NCI-H1092 (cell line): ENCODE measurements at regions not wholly inside any gene's neighbourhood (a gene's known extent, or its start where the extent isn't known, plus 50 kb on each side); places are given as distances from the start of the nearest gene placed in this dataset.

ENCODE experiments used
- DNase-seq: peaks from one replicate; lab custom pipeline; 2025; lab: John Stamatoyannopoulos, UW

GRCh38 chr4:100722866-100723459, 205.1 kb upstream of the EMCN start:
- DNase-seq: no peak

DNA sequence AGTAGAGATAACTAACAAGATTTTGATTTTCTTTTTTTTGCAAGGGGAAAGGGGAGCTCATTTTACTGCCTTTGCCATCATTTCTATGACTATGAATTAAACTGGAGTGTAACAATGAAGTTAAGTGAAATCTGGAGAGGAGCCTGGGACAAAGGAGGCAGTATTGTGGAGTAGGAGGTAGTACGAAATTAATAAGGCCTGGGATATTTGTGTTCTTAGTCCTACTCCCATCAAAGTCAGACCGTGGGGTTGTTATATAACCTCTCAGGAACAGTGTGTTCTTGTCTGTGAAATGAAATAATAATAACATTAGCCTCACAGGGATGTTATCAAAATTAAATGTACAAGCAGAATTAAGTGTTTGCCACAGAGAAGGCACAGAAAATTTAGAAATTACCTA, 204.3 kb upstream of the EMCN start:
- DNase-seq: no peak

GRCh38 chr4:100721490-100721889, 203.7 kb upstream of the EMCN start:
- DNase-seq: no peak

DNA sequence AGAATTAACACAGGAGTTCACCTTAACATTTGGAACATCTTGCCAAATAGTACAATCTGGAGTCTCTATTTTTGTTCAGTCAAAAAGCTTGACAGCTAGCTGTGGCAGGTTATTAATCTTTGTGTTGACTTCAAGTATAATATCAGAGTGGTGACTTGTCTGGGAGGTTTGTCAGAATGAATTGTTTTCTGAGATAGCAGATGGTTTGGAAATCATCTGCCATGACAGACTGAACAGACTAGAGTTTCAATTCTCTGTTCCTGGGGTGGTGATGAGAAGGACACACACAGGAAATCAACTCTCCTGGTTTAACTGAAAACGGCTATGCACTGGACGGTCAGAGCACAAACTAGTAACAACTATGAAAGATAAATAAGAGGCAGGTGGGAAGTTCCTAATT, 203.3 kb upstream of the EMCN start:
- no peak for DNase-seq

DNA sequence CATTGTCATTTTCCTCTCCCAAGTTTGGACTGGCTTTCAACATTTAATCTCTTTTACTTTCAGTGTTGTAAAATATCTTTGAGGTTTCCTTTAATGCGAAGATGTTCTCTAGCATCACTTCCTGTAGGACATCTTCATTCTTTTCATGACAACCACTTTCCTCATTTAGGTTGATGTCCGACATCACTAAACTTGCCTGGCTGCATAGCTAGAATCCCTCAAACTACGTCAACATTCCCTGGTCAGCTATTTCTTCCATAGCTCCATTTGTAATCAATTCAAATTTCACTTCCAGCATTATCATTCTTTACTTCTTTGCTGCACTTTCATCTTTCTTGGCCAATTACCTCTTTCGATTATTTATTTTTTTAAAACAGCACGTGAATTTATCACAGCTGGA, 198.6 kb upstream of the EMCN start:
- DNase-seq: no peak

DNA sequence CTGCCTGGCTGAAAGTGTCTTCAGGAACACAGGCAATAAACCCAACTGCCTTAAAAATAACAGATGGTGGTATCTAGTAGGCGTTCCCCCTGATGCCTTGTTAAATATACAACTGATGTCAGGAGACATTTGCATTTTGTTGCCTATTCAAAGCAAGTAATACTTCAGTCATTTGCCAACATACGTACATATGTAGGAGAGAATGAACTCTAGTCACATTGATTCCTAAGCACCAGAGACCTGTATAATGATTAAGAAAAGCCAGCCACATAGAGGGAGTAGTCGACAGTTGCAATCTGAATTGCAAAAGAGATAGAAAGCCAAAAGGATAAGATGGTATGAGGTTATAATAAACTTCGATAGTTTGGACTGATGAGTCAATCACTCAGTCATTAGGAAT, 191.0 kb upstream of the EMCN start:
- DNase-seq: no peak

DNA sequence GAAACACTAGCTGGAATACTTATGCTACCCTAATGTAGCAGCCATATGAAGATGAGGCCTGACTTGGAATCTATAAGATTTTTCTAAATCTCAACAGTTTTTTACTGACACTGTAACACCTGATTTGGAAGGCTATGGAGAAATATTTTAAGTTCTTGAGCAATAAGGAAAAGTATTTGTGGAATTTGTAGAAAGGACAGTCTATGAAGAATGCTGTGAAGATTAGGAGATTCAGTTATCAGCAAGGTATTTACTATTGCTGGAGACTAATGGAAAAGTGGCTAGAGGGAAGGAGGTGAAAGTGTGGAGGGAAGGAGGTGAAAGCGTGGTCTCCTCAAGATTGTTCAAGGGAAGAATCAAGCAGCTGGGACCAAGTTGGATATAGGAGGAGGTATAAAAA, 190.0 kb upstream of the EMCN start:
- DNase-seq: no peak

DNA sequence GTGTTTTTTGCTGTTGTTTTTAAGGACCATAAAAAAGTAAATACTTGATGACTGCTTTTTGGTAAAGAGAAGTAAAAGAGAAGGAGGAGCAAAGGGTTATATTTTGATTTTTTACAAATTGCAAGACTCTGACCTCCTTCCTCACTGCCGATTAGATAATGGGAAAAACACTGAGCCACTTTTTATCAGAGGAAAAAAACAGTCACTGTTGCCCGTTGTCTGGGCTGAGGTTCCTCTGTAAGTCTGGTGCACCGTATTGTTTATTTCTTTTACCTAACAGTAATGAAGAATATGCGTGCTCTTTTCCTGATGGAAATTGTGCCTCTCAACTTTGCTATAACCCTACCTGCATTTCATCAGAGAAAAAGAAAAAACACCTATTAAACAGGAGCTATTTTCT, 178.7 kb upstream of the EMCN start:
- DNase-seq: no peak

DNA sequence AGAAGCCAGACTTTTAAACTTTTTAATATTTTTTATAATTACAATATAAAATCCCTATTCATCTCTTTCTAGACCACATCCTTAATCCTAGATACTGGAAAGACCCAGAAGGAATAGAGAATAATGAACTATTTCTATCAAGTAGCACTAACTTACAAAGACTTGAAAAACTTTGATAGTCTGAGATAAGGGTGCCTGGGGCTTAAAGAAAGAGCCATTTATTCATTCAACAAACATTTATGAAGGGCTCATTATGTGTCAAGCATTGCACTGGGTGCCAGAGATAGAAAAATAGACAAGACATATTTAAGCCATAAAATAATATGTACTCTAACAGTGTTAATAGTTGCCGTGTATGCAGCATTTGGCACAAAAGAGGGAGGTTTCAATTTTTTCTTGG, 178.0 kb upstream of the EMCN start:
- no peak for DNase-seq

DNA sequence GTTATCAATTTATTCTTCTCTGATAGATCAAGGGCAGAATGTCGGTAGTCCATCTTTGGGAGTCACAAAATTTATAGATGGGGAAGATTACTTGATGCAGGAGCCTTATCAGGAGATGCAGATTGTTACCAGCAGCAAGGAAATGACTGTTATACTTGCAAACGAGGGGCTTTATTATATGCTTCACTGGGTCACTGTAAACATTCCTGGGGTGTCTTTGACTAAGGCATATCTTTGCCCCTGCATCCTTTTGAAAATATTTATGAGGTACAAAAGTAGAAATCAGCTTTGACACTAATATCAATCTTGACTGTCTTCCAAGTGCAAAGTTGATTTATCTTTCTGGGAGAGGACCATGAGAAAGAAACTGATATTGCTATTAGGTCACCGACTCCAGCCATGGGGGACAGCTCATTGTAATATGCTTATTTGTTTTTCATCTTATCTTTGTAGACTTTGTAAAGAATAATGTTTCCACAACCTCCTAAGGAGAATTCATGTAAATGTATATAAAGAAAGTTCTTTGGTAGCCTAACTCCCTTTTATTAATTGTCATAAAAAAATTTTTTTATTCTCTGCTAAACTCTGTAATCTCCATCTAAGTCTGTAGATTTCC, 177.3 kb upstream of the EMCN start:
- DNase-seq: no peak

DNA sequence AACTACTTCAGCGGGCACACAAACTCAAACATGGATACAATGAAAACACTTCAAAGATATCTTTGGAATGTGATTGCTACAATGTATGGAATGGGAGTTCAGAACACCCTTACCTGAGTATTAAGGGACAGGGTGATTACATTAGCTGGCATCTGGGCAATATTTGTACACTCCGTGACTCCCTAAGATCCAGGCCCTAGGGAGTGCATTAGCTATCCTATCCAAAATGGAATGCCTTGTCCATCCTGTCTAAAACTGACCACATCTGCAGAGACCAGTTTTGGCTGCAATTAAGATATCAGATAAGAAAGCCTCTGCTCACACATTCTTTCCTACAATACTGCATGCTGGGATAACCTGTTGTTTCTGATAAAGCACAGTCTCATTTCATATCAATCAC, 176.6 kb upstream of the EMCN start:
- no peak for DNase-seq

DNA sequence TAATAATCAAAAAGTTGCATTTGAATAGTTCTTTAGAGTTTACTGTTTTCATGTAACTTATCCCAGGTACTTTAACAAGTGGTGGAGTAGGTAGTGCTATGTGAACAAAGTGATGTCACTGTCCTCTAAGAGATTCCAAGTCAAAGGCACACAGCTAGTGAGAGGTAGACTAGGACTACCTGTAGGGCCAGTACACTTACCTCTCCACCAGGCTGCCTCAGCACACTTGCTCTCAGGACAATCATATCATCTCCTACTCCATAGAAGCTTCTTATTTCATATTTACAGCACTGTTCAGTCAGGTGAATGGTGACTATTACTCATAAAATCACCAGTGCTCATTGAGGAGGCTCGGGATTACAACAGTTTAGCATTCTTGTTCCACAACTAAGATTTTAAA, 173.0 kb upstream of the EMCN start:
- DNase-seq: no peak

DNA sequence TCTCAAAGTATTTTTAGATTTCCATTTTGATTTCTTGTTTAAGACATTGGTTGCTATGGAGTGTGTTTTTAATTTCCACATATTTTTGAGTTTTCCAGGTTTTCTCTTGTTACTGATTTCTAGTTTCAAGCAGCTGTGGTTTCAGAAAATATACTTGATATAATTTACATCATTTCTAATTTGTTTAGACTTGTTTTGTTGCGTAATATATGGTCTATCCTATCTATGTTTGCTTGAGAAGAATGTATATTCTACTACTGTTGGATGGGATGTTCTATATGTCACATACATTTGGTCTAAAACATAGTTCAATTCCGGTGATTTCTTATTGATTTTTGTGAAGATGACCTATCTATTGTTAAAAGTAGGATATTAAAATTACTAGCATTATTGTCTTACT, 170.5 kb upstream of the EMCN start:
- DNase-seq: no peak

GRCh38 chr4:100682477-100683218, 164.8 kb upstream of the EMCN start:
- no peak for DNase-seq

DNA sequence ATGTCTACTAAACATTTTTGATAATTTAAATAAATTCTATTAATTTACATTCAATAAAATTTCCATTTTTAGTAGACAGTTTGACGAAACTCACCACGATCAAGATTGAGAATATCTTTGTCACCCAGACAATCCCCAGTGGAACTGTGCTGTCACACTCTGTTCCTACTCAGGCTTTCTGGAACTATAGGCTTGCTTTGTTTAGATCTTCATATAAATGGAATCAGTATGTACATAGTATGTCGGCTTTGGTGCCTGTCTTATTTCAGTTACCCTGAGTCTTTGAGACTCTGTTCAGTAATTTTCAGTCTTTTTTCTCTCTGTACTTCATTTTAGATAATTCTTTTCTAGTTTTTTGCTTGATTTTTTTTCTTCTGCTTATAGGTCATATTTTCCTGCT, 163.5 kb upstream of the EMCN start:
- DNase-seq: no peak

DNA sequence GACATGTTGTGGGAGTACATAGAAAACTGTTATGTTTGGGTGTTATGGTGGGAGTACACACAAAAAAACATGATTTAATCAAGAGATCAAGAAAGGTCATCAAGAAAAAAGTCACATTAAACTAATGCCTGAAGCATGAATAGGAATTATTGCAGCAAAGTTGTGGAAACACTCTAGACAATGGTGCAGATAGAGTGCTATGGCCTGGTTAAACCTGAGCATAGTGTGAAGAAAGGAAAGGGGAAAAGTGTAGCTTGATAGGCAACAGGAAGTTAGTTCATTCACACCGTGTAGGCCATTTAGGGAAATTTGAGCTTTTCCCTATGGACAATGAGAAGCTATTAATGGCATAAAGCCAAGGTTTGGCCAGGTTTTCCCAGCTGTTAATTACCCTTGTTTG, 162.1 kb upstream of the EMCN start:
- no peak for DNase-seq

- no peak for DNase-seq
Measured at GRCh38 chr4:100674976-100675375, 157.2 kb upstream of the EMCN start.

DNA sequence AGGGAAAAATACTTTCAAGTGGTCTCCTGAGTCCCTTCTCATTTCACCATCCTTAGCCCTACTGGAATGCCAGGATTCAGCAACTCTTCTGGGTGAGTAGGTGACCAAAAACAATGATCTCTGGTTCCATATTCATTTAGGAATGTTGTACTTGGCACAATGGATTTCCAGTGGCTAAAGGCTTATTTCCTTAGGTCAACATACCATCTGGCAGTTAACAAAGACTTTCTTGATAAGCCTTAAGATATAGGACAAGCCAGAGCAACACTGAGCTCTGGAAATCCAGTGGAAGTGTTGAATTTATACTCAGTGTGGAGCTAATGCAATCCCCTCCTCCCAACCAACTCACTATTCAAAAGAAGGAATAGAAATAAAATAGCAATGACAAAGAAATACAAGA, 139.4 kb upstream of the EMCN start:
- no peak for DNase-seq

- DNase-seq: no peak
Measured at GRCh38 chr4:100651499-100652175, 133.8 kb upstream of the EMCN start.

- DNase-seq: no peak
Measured at GRCh38 chr4:100649417-100649816, 131.6 kb upstream of the EMCN start.

GRCh38 chr4:100644150-100644549, 126.3 kb upstream of the EMCN start:
- no peak for DNase-seq

DNA sequence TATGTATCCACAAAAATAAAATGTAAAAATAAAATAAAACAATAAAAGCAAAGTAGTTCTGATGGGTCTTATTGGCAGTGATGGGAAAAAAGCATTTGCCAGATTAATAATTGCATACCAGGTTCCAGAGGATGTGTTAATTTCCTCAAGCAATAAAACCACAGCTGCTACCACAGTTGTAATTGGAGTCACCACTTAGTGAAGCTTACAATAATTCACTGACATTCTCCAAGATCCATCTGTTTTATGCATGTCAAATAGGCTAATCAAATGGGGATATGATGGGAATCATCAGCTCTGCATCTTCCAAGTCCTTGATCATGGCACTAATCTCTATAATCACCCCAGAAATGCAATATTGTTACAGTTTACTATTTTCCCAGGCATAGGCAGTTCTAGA, 123.5 kb upstream of the EMCN start:
- no peak for DNase-seq

DNA sequence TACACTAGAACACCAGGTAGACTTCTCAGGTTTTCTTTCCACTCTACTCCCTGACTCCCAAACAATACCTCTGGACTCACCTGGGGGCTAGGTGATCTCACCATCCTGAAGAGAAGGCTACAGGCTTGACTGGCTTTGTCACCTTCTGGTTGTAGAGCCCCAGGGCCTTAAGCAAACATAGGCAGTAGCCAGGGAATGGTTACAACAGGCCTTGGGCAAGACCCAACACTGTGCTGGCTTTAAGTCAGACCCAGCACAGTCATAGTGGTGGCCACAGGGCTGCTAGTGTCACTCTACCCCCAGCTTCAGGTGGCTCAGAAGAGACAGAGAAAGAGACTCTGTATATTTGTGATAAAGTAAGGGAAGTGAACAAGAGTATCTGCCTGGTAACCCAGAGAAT, 118.1 kb upstream of the EMCN start:
- no peak for DNase-seq
